PC-9 (cell line): ENCODE measurements at regions not wholly inside any gene's neighbourhood (a gene's known extent, or its start where the extent isn't known, plus 50 kb on each side); places are given as distances from the start of the nearest gene placed in this dataset.

Source experiments
- EZH2 ChIP-seq: fragments of 200-600 bp; sonication (generic); IDR thresholded peaks from 2 replicates; pipeline ENCODE4 v1.8.0; 2017; ENCODE audit warnings: antibody characterized with exemption, low read depth
- TF ChIP-seq, protein P1 (sequence below): fragments of 200-600 bp; sonication (generic); conservative IDR thresholded peaks from 2 replicates; pipeline ENCODE4 v1.6.1; 2017; ENCODE audit warnings: mixed run types, antibody characterized with exemption, mild to moderate bottlenecking, moderate library complexity

DNA sequence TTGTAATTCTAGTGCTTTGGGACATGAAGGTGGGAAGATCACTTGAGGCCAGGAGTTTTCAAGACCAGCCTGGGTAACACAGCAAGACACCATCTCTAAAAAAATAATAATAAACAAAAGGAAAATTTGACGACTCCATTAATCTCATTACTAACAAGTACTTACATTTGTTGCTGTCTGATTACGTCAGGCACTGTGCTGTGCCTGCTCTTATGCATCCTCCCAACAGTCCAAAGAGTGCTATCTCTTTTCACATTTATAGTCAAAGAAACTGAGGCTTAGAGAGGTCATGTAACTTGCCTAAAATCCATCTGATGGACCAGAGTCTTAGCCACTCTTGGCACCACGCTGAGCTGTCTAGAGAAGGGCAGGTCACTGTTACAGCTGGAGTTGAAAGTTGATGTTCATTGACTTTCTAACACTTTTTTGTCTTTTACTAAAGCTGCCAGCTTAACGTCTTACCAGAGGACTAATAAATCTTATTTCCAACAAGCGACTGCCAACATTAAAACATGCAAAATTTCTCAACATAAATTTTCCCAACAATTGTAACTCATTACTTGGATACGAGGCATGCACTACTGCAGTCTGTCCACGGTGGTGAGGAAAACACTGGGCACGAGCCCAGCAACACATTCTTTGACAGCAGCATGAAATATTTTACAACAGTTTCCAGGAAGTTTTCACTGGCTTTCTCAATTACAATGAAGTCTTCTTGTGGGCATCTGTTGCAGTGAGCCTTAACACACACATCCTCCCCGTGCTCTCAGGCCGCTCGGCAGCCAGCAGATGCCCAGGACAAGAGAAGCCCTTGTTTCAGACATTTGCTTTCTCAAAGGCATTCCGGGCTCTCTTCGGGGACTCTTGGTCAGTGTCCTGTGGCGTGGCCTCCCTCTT is 262.9 kb upstream of the PROX1 start:
- TF ChIP-seq EZH2 = no peak
- TF ChIP-seq, protein P1, sequence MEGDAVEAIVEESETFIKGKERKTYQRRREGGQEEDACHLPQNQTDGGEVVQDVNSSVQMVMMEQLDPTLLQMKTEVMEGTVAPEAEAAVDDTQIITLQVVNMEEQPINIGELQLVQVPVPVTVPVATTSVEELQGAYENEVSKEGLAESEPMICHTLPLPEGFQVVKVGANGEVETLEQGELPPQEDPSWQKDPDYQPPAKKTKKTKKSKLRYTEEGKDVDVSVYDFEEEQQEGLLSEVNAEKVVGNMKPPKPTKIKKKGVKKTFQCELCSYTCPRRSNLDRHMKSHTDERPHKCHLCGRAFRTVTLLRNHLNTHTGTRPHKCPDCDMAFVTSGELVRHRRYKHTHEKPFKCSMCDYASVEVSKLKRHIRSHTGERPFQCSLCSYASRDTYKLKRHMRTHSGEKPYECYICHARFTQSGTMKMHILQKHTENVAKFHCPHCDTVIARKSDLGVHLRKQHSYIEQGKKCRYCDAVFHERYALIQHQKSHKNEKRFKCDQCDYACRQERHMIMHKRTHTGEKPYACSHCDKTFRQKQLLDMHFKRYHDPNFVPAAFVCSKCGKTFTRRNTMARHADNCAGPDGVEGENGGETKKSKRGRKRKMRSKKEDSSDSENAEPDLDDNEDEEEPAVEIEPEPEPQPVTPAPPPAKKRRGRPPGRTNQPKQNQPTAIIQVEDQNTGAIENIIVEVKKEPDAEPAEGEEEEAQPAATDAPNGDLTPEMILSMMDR = no peak
